GM12874 (cell line): ENCODE measurements at regions not wholly inside any gene's neighbourhood (a gene's known extent, or its start where the extent isn't known, plus 50 kb on each side); places are given as distances from the start of the nearest gene placed in this dataset.

ENCODE experiments used
- TF ChIP-seq, protein P1 (sequence below): IDR thresholded peaks from 2 replicates; pipeline ENCODE4 v1.5.1; 2011; ENCODE audit warnings: low read depth, mild to moderate bottlenecking, control low read depth, low read length, moderate library complexity; ENCODE audit not compliant: insufficient read depth

DNA sequence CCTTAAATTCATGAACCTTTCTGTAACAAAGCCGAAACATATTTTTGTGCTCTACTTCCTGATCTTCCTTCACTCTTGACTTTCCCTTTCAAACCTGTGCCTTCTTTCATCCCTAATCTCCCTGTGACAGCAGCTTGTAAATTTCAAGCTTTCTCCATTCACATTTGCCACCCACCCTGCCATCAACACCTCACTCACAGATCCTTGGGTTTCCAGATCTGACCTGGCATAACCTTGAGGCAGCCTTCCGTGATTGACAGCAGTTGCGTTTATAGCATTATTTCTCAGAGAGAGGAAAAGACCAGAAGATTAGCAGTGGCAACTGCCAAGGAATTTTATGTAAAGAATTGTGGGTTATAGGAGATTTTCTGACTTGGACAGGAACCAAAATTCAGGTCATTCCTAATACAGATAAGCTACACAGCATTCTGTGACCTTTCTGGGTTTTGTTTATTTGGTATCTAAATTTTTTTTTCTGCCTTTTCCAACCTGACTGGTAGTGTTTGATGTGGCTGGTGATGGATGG, 260.0 kb downstream of the NR2F1-AS1 start:
- TF ChIP-seq, protein P1, sequence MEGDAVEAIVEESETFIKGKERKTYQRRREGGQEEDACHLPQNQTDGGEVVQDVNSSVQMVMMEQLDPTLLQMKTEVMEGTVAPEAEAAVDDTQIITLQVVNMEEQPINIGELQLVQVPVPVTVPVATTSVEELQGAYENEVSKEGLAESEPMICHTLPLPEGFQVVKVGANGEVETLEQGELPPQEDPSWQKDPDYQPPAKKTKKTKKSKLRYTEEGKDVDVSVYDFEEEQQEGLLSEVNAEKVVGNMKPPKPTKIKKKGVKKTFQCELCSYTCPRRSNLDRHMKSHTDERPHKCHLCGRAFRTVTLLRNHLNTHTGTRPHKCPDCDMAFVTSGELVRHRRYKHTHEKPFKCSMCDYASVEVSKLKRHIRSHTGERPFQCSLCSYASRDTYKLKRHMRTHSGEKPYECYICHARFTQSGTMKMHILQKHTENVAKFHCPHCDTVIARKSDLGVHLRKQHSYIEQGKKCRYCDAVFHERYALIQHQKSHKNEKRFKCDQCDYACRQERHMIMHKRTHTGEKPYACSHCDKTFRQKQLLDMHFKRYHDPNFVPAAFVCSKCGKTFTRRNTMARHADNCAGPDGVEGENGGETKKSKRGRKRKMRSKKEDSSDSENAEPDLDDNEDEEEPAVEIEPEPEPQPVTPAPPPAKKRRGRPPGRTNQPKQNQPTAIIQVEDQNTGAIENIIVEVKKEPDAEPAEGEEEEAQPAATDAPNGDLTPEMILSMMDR: no peak

DNA sequence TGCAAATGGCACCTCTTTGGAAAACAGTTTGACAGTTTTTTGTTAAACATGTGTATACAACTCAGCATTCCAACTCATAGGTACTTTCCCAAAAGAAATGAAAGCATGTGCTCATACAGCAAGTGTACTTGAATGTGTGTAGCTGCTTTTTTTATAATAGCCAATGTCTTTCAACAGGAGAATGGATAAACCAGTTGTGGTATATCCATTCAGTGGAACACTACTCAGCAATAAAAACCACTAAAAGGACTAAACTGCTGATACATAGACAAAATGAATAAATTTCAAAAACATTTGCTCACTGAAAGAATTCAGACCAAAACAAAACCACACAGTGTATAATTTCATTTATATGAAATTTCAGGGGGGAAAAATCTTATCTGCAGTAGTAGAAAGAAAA, 267.3 kb downstream of the NR2F1-AS1 start:
- TF ChIP-seq, protein P1: no peak

DNA sequence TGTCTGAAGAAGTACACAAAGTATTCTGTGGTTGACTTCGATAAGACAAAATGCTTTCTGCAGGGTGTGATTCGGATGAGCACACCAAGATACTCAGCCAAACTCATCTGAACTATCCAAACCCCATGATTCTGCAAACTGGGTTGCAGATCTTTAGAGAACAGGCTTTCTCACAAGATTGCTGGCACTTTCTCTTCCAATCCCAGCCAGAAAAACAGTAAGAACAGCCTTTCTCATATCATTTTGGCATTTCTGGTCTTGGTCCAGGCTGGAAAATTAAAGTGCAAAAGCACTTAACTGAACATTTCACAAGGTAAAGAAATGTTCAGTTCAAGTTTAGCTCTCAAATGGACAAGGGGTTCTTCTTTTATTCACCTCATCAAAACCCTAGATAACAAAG, 269.1 kb downstream of the NR2F1-AS1 start:
- TF ChIP-seq, protein P1: no peak

DNA sequence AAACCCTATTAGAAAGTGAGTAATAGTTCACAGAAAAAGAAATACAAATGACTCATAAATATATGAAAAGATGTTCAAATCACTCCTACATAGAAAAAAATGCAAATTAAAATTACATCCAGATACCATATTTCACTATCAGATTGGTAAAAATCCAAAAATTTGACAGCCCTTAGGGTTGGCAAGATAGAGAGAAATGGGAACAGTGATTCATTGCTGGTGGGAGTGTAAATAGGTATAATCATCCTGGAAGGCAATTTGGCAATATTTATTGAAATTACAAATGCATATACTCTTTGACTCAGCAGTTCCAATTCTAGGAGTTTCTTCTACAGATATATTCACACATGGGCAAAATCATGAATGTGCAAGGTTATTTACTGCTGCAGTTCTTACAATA, 273.5 kb downstream of the NR2F1-AS1 start:
- TF ChIP-seq, protein P1: no peak

DNA sequence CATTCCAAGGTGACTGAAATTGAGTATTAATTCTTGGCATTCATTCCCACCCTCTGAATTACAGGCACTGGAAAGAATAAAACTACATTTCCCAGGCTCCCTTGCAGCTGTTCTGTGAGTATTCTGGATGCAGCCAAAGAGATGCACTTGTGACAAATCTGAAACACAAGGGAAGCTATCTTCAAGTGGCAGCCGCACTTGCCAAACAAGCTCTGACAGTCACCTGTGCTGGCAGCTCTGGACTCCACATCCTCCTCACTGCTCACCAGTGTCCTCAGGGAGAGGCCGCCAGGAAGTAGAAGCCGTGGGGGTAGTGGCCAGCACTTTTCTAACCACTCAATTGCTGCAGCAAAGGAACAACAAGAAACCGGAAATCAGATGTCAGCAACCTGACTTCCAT, 275.0 kb downstream of the NR2F1-AS1 start:
- TF ChIP-seq, protein P1: no peak

DNA sequence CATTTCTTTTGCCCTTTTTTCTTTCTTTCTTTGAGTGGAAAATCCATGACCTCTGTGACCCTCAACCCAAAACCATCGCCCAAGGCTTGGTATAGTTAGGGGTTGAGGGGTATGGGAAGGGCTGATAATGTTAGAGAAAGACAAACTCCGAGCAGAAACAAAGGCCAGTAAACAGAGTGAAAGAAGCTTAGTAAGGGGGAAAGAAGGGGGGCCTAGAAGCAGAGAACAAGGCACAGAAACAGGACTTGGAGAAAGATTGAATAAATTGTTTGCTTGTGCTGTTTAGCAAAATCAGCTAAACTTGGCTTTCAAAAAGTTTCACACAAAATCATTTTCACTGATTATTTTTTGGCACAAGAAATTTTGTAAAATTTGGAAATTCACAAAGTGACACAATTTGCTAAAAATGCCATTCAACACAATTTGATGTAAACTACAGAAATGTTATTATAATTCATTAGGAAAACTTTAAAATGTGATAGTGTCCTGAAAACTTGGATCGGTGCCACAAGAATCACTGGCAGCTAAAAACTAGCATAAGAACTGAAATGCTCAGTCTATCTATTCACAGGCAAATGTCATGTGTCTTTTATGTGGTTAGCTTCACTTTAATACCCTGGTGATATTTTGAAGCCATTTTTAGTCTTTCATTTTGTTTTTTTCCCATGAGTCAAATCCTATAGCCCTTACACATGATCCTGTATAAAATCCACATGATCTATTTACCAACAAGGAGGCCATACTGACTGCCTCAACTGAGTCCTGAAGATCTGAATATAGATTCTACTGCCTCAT, 276.4 kb downstream of the NR2F1-AS1 start:
- TF ChIP-seq, protein P1: no peak

DNA sequence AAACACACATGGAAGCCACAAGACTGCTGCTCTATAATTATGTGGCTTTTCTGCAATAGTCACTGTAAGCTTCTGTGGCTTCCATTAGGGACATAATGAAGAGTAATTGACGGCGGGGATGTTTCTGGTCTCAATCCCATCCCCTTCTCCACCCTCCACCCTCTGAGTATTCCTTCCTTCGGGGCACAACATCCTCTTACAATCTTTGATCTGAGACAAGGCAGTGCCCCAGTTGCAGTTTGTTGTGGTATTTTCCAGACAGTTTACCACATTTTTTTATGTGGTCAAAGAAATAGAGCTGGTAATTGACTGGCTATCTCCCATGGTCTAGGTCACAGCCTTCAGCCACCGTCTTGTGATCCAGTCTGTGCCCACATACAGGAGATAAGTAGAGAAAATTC, 277.7 kb downstream of the NR2F1-AS1 start:
- TF ChIP-seq, protein P1: no peak
